GM21723 (cell line): ENCODE measurements at regions not wholly inside any gene's neighbourhood (a gene's known extent, or its start where the extent isn't known, plus 50 kb on each side); places are given as distances from the start of the nearest gene placed in this dataset.
"Not testable (repeated sequence)": the region's sequence is repeated elsewhere in the genome, so short reads cannot be mapped to it uniquely, and the experiment has no call there.

Source experiments
- ATAC-seq: cut with Tn5 transposase; IDR thresholded peaks from one replicate; pipeline ENCODE4 v1.9.1; 2021; ENCODE audit warnings: mild to moderate bottlenecking, moderate library complexity; ENCODE audit not compliant: unreplicated experiment

DNA sequence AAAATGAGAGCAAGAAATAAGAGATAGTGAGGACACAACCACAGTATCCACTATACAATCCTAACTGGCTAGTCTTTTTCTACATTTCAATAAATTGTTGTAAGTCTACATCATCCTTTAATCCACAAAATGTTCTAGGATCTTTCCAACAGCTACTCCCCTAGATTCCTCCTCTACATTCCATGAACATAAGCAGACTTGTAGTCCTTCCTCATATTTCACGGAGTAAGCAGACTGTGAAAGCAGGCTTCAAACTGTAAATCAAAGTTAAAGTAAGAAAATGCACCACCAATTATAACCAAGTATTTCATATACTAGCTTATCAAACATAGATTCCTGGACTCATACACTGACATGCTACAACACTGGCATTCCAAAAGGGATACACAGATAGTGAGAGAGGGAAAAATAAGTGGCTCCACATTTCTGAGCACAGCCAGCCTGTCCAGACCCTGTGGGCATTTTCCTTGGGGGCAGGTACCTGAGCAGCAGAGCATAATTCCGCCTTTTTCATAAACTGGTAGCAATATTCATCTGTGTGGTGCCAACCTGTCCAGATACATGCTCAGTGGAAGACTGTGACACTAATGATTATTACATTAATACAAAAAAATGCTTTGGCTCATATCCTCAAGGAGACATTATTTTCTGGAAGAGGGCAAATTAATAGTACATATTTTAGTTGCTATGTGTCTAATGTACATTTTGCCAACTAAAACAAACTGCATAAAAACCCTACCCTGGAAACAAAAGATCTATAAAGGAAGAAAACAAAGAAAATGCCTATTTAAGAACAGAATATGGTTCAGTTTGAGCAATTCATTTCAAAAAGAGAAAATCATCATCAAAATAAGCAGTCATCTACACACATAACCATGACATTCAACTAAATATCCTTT is 113.3 kb upstream of the FSCB start:
- no peak for ATAC-seq

DNA sequence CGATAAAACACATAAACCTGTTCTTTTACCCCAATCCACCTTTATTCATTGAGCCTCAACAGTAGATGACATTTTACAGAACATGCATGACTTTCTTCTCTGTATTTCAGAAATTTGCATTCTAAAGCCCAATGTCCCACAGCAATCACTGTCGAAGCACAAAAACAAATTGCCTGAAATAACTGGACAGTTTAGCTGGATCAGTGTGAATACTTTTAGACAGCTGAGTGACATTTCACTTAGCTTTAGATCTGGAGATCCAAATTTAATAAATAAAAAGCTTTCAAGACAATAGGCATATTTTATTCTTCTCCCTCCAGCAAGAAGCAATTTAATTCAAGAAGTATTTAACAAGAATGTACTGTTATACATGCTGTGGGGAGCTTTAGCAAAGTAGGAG is 109.1 kb upstream of the FSCB start:
- no peak for ATAC-seq

DNA sequence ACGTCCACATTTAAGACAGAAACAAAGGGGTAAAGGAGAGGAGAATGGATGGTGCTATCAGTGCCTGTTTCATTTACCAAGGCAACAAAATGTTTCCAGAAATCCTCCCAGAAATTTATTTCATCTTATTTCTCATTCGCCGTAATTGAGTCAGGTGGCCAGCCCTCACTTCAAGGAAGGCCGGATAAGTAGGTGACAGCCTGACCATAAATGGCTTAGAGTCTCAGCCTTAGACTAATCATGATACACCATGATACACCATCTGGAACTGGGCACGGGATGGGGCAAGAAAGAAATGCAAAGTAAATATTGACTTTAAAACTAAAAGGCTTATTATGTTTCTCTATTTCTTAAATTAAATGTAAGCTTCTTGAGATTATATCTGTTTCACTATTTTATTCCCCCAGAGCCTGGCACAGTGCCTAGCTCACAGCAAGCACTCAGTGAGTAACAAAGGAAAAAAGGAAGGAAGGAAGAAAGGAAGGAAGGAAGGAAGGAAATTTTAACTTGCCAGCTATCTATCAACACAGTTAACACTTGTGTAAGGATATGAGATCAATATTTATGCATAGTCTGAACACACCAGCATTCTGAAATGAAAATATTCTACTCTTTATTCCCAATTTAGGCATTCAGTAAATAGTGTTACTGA is 106.1 kb upstream of the FSCB start:
- ATAC-seq = no peak

DNA sequence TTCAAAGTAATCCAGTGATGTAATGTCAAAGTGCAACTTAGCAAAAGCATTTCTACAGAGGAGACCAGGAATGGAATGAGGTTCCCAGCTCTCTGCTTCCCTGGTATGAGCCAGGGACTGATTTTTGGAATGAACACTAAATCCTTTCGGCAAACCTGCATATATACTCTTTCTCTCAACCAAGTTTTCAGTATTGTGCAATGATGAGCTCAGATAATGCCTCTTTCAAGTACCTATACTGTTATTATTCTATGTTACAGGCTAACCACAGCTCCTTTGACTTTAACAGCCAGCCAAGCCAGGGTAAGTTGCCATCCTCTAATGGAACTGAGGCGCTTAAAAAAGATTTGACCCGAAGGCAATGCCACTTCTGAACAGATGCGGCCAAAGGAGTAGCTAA is 104.9 kb upstream of the FSCB start:
- no peak for ATAC-seq

DNA sequence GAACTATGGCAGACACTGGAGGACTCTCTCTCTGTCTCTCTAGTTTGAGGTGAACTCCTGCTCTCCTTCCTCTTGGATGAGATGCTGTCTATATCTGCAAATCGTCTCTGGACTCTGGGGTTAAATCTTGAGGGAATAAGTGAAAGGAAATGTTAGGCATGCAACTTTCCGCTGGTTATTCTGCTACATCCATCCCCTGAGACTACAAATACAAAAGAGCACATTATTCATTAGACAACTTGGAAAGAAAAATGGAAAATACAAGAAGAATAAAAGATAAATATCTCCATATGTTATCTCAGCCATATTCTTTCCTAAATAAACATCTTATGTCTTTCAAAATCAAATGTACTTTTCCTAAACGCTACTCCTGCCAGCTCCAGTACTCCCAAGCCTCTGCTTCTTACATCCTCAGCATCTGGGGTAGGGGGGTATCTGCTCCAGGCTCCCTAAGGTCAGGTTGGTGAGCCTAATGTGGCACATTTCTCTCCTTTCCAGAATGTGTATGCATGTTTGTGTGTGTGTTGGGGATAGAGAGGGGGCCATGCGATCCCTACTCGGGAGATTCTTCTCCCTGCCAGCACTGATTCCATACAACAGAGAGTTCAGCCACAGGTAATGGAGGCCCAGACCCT is 102.9 kb upstream of the FSCB start:
- ATAC-seq = no peak

DNA sequence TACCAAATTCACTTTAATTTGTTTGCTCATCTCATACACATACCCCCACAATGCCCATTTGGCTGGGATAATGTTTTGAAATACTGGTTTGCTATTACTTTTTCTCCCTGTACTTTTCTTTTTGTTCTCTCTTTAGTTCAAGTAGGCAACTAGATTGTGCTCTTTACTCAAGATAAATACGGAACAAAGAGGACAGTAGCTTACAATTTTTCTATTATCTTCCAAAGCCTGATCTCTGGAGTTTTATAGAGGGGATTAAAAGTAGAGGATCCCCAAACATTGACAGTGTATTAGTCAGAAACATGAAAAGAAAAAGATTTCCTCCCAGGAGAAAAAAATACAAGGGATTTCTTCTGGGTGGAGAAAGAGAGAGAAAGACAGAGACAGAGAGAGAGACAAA is 102.1 kb upstream of the FSCB start:
- no peak for ATAC-seq

DNA sequence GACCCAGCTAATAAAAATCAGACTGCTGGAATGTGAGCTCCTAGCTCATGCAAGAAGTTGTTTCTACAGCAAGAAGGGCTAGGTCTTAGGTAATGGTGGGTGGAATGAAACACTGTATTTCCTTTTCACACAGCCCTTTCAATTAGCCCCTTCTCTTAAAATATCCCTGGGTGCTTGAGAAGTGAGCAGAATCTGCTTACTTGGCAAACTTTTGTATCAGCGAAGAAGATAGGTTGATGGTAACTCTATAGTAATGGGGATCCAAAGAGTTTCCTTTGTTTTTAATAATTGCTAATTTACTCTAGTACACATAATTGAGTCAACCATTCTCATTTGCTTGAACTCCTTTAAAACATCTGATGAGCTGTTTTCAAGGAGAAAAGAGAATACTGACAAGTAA is 100.6 kb upstream of the FSCB start:
- no peak for ATAC-seq

DNA sequence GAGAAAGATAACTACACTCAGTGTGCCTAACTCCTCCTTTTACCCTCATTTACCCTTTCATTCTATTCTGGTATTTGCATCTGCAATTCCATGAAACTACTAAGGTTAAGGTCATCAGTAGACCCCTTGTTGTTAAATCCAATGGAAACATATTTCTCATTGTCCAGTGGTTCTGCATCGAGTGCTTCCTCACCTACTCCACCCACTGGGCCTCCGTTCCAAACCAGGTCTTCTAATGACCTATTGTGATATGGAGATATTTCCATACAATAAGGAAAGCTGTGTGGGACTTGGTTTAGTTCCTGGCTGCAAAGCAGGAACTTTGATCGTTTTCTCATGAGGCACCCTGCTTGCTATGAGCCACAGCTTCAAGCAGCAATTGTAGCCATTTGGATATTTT is 99.5 kb upstream of the FSCB start:
- no peak for ATAC-seq

DNA sequence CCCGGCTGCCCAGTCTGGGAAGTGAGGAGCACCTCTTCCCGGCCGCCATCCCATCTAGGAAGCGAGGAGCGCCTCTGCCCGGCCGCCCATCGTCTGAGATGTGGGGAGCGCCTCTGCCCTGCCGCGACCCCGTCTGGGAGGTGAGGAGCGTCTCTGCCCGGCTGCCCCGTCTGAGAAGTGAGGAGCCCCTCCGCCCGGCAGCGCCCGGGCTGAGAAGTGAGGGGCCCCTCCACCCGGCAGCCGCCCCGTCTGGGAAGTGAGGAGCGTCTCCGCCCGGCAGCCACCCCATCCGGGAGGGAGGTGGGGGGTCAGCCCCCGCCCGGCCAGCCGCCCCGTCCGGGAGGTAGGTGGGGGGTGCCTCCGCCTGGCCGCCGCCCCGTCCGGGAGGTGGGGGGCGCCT is 94.2 kb upstream of the FSCB start:
- not testable (repeated sequence) for ATAC-seq

DNA sequence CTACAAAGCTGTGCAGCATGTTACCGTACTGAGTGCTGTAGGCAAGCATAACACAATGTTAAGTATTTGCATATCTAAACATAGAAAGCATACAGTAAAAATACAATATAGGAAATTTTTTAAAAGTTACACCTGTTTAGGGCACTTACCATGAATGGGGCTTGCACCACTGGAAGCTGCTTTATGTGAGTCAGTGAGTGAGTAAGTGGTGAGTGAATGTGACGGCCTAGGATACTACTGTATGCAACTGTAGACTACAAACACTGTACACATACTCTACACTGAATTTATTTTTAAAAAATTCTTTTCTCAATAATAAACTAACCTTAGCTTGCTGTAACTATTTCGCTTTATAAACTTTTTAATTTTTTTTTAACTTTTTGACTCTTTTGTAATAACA is 82.1 kb upstream of the FSCB start:
- ATAC-seq = no peak

DNA sequence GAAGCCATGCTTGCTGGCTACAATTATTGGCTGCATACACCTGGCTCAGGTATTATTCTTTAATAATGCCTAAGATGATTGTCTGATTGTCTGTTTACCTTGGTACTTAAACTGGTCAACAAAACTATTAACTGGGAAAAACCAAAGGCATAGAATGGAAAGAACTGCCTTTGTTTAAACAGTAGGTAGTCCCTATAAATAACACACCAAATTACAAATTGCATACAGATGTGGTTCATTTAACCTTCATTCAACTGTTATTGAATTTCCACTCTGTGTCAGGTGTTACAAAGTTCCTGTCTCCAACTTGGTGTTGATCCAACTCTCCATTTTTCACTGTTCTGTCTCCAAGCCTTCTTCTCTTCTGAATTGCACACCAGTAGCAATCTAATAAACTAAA is 79.8 kb upstream of the FSCB start:
- ATAC-seq = no peak

DNA sequence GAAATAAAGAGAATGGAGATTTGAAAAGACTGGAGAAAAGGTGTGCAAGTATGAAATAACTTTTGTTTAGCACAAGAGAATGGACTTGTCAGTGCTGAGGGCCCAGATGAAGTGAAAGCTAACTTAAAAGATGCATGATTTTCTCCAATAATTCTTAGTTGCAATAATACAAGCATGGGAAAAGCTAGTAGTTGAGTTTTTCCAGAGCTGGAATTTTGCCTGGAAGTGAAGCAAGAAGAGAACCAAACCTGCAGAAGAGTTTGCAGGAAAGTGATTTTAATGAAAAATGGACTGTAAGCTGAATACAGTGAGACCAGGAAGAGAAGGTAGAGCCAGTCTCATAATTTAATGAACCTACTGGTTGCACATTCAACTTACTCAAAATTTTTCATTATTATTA is 69.3 kb upstream of the FSCB start:
- ATAC-seq = no peak

DNA sequence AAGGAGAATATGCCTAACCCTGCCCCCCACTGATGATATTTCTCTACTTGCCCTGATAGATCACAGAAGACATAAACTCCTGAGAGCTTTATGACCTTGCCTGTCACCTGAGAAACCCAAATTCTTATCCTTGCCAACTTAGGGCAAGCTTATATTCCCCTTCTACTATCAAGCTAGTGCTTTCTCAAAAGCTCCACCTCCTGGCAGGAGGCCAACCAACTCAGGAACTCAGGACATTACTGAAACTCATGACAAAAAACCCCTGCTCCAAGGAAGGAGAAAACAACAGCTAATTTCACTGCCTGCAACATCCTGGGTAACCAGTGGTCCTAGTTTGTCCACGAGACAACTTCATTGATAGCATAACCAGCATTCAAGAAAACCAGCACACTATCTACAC is 60.9 kb upstream of the FSCB start:
- no peak for ATAC-seq

DNA sequence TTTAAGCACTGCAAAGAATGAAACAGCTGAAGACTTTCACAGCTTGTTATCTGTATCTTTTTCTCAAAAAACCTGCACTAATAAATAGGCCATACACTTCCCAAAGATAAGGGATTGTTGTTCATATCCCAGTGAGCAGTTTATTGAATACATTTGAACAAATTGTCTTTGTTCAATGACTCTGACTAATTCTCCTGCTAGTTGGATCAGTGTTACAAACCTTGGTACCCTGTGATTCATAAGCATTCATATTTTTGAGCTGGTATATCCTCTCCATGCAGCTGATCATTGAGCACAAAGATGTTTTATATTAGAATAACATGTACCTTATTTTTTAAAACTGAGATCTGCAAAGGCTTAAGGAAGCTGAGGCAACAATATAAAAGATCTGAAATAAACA is 58.9 kb upstream of the FSCB start:
- ATAC-seq = no peak

DNA sequence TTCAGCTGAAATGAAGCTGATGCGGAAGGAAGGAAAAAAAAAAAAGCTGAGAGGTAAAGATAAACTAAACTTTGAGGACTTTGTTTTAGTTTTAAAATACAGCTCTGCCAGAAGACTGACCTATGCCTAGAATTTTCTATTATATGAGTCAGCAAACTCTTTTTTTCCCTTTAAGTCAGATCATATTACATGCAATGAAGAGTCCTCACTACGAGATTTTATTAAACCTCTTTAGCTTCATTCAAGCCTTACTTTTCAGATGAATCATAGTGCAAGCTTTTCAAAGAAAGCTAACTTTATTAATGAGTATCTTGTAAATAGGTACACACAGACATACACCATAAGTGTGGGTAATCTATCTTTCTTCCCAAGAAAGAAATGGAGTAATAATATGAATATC is 57.8 kb upstream of the FSCB start:
- ATAC-seq = no peak
